ENCODE measurements at regions not wholly inside any gene's neighbourhood (a gene's known extent, or its start where the extent isn't known, plus 50 kb on each side); places are given as distances from the start of the nearest gene placed in this dataset.
A peak's percentile ranks its signal among the peaks of the same experiment; 100 is the strongest.

- TF ChIP-seq TGIF2 (CRISPR knock-in tag; IDR thresholded peaks at IDR 0.05) (no peak), ZKSCAN8 (CRISPR knock-in tag; IDR thresholded peaks at IDR 0.05) (no peak), ARHGAP35 (IDR thresholded peaks at IDR 0.05; ENCODE audit: partially characterized antibody) (no peak), ZNF699 (CRISPR knock-in tag; IDR thresholded peaks at IDR 0.05; ENCODE audit: insufficient replicate concordance) (no peak), JUND (IDR thresholded peaks at IDR 0.05; ENCODE audit: borderline replicate concordance, low read depth, low read length) (peak; percentile 48; the same call in 1 of the 2 replicates), JUND (tag; IDR thresholded peaks at IDR 0.05; ENCODE audit: borderline replicate concordance, low read depth, low read length) (no peak), XRCC3 (IDR thresholded peaks at IDR 0.05) (no peak), FOXJ2 (tag; IDR thresholded peaks at IDR 0.05) (no peak), POLR3A (IDR thresholded peaks at IDR 0.05; ENCODE audit: borderline replicate concordance, extremely low read depth, insufficient read depth, insufficient read length) (no peak), NR3C1 (CRISPR knock-in tag; IDR thresholded peaks at IDR 0.05) (no peak), PRPF4 (IDR thresholded peaks at IDR 0.05; ENCODE audit: insufficient read depth, low read depth, low read length, poor library complexity, severe bottlenecking) (no peak), KLF1 (tag; IDR thresholded peaks at IDR 0.05) (no peak), NR2C2 (CRISPR knock-in tag; IDR thresholded peaks at IDR 0.05) (no peak), NR2C2 (tag; IDR thresholded peaks at IDR 0.05) (peak; percentile 70; the same call in 1 of the 2 replicates), RREB1 (CRISPR knock-in tag; IDR thresholded peaks at IDR 0.05) (no peak), TBP (optimal IDR thresholded peaks at IDR 0.05; ENCODE audit: low read depth, low read length) (no peak), ZNF175 (CRISPR knock-in tag; IDR thresholded peaks at IDR 0.05; ENCODE audit: low read depth) (peak; percentile 81; the same call in 1 of the 2 replicates)
- TF ChIP-seq, protein P1, sequence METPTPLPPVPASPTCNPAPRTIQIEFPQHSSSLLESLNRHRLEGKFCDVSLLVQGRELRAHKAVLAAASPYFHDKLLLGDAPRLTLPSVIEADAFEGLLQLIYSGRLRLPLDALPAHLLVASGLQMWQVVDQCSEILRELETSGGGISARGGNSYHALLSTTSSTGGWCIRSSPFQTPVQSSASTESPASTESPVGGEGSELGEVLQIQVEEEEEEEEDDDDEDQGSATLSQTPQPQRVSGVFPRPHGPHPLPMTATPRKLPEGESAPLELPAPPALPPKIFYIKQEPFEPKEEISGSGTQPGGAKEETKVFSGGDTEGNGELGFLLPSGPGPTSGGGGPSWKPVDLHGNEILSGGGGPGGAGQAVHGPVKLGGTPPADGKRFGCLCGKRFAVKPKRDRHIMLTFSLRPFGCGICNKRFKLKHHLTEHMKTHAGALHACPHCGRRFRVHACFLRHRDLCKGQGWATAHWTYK (CRISPR knock-in tag; IDR thresholded peaks at IDR 0.05), result no peak
- TF ChIP-seq, protein P2, sequence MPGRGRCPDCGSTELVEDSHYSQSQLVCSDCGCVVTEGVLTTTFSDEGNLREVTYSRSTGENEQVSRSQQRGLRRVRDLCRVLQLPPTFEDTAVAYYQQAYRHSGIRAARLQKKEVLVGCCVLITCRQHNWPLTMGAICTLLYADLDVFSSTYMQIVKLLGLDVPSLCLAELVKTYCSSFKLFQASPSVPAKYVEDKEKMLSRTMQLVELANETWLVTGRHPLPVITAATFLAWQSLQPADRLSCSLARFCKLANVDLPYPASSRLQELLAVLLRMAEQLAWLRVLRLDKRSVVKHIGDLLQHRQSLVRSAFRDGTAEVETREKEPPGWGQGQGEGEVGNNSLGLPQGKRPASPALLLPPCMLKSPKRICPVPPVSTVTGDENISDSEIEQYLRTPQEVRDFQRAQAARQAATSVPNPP (IDR thresholded peaks at IDR 0.05; ENCODE audit: borderline replicate concordance, insufficient read depth, insufficient read length), result no peak
- TF ChIP-seq, protein P3, sequence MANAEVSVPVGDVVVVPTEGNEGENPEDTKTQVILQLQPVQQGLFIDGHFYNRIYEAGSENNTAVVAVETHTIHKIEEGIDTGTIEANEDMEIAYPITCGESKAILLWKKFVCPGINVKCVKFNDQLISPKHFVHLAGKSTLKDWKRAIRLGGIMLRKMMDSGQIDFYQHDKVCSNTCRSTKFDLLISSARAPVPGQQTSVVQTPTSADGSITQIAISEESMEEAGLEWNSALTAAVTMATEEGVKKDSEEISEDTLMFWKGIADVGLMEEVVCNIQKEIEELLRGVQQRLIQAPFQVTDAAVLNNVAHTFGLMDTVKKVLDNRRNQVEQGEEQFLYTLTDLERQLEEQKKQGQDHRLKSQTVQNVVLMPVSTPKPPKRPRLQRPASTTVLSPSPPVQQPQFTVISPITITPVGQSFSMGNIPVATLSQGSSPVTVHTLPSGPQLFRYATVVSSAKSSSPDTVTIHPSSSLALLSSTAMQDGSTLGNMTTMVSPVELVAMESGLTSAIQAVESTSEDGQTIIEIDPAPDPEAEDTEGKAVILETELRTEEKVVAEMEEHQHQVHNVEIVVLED (CRISPR knock-in tag; IDR thresholded peaks at IDR 0.05), result no peak
These were observed 1689.1 kb downstream of the KCNT2 start (continued) for GRCh38 chr1:194919146-194919545.

Measured in K562 (cell line).